Astrocyte (in vitro differentiated cells and primary cell): ENCODE measurements at regions not wholly inside any gene's neighbourhood (a gene's known extent, or its start where the extent isn't known, plus 50 kb on each side); places are given as distances from the start of the nearest gene placed in this dataset.

Experiments used
- DNase-seq: peaks from one replicate; pipeline ENCODE4 v3.0.0-alpha.2; 2010; ENCODE audit warnings: low read depth
- FAIRE-seq: peaks from 2 replicates; lab custom pipeline; 2011; peaks lifted over from hg19 to GRCh38; lab: Jason Lieb, UNC
- H2AFZ ChIP-seq: 2 replicates; pipeline ENCODE4 v1.6.0; 2012; ENCODE audit warnings: low read depth, low read length, inconsistent platforms
- H3K27ac ChIP-seq: 2 replicates; pipeline ENCODE4 v1.5.1; 2011; ENCODE audit warnings: low read depth, low read length, inconsistent platforms
- H3K27me3 ChIP-seq: 2 replicates; pipeline ENCODE4 v1.6.0; 2011; ENCODE audit warnings: low read length, inconsistent platforms; ENCODE audit not compliant: insufficient read depth
- H3K36me3 ChIP-seq: 2 replicates; pipeline ENCODE4 v1.5.1; 2011; ENCODE audit warnings: low read length, inconsistent platforms; ENCODE audit not compliant: insufficient read depth
- H3K4me1 ChIP-seq: 2 replicates; pipeline ENCODE4 v1.5.1; 2011; ENCODE audit warnings: low read length, inconsistent platforms; ENCODE audit not compliant: insufficient read depth
- H3K4me2 ChIP-seq: 2 replicates; pipeline ENCODE4 v1.6.0; 2012; ENCODE audit warnings: low read length, inconsistent platforms
- H3K4me3 ChIP-seq: 2 replicates; pipeline ENCODE4 v1.5.1; 2011; ENCODE audit warnings: low read depth, mild to moderate bottlenecking, low read length, inconsistent platforms; ENCODE audit not compliant: insufficient read depth
- H3K79me2 ChIP-seq: 2 replicates; pipeline ENCODE4 v1.6.0; 2012; ENCODE audit warnings: mild to moderate bottlenecking, low read length, inconsistent platforms; ENCODE audit not compliant: insufficient read depth
- H3K9ac ChIP-seq: 2 replicates; pipeline ENCODE4 v1.6.0; 2012; ENCODE audit warnings: mild to moderate bottlenecking, low read length, inconsistent platforms
- H3K9me3 ChIP-seq: 2 replicates; pipeline ENCODE4 v1.5.1; 2012; ENCODE audit warnings: low read depth, mild to moderate bottlenecking, low read length, inconsistent platforms; ENCODE audit not compliant: insufficient read depth
- H4K20me1 ChIP-seq: 2 replicates; pipeline ENCODE4 v1.6.0; 2012; ENCODE audit warnings: low read length, inconsistent platforms; ENCODE audit not compliant: insufficient read depth
- H3K27ac Mint-ChIP-seq: one replicate; pipeline ENCODE4 v1.8.0; 2021; ENCODE audit warnings: mild to moderate bottlenecking, mixed read lengths; ENCODE audit not compliant: unreplicated experiment
- H3K27me3 Mint-ChIP-seq: one replicate; pipeline ENCODE4 v1.8.0; 2021; ENCODE audit warnings: low read depth, mixed read lengths; ENCODE audit not compliant: unreplicated experiment
- H3K36me3 Mint-ChIP-seq: one replicate; pipeline ENCODE4 v1.8.0; 2021; ENCODE audit warnings: low read depth, mixed read lengths; ENCODE audit not compliant: unreplicated experiment
- H3K4me1 Mint-ChIP-seq: one replicate; pipeline ENCODE4 v1.8.0; 2021; ENCODE audit warnings: low read depth, mixed read lengths; ENCODE audit not compliant: unreplicated experiment
- H3K4me3 Mint-ChIP-seq: one replicate; pipeline ENCODE4 v1.8.0; 2021; ENCODE audit warnings: mild to moderate bottlenecking, moderate library complexity, mixed read lengths; ENCODE audit not compliant: unreplicated experiment
- H3K9me3 Mint-ChIP-seq: one replicate; pipeline ENCODE4 v1.8.0; 2021; ENCODE audit warnings: mild to moderate bottlenecking, mixed read lengths; ENCODE audit not compliant: unreplicated experiment
- EZH2 ChIP-seq: IDR thresholded peaks from 2 replicates; pipeline ENCODE4 v1.6.1; 2012; ENCODE audit warnings: mild to moderate bottlenecking, low read length, inconsistent platforms; ENCODE audit not compliant: insufficient read depth
- TF ChIP-seq, protein P1 (sequence below): IDR thresholded peaks from 2 replicates; pipeline ENCODE4 v1.5.1; 2011; ENCODE audit warnings: low read depth, mild to moderate bottlenecking, inconsistent platforms, low read length, moderate library complexity; ENCODE audit not compliant: insufficient read depth

DNA sequence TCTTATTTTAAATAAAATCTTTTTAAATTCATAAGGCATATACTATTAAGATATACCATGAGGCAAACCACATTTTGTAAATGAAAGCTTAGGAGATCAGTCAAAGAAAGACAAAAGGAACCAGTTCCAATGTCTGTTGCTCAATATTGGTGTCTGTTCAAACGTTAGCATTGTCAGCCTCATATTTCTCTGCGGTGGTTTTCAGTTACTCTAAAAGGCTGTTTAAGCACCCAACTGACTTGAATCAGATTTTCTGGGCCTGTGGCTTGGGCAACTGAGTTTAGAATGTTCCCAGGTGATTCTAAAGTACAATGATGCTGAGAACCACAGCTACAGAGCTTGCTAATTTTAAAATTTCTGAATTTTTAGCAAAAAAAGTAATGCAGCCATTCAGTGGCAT lies 166.3 kb upstream of the KIF2A start:
- TF ChIP-seq EZH2, result no peak
- TF ChIP-seq, protein P1, sequence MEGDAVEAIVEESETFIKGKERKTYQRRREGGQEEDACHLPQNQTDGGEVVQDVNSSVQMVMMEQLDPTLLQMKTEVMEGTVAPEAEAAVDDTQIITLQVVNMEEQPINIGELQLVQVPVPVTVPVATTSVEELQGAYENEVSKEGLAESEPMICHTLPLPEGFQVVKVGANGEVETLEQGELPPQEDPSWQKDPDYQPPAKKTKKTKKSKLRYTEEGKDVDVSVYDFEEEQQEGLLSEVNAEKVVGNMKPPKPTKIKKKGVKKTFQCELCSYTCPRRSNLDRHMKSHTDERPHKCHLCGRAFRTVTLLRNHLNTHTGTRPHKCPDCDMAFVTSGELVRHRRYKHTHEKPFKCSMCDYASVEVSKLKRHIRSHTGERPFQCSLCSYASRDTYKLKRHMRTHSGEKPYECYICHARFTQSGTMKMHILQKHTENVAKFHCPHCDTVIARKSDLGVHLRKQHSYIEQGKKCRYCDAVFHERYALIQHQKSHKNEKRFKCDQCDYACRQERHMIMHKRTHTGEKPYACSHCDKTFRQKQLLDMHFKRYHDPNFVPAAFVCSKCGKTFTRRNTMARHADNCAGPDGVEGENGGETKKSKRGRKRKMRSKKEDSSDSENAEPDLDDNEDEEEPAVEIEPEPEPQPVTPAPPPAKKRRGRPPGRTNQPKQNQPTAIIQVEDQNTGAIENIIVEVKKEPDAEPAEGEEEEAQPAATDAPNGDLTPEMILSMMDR, result no peak
- Mint-ChIP-seq H3K36me3 (no peaks in the 10 kb centered on the region), H3K27ac (no peak overlapping the region), H3K9me3 (peaks cover under 1% of the 10 kb centered on the region), H3K4me1 (peaks cover 9% of the 10 kb centered on the region), H3K27me3 (no peaks in the 10 kb centered on the region), H3K4me3 (no peak overlapping the region)
- FAIRE-seq (no peak), DNase-seq (no peak)
- Histone ChIP-seq H3K79me2 (no peaks in the 10 kb centered on the region), H3K27me3 (peaks cover 2% of the 10 kb centered on the region), H3K9me3 (no peaks in the 10 kb centered on the region), H3K4me2 (no peak overlapping the region), H2AFZ (no peak overlapping the region), H3K27ac (no peak overlapping the region), H3K36me3 (no peaks in the 10 kb centered on the region), H3K4me1 (peaks cover 10% of the 10 kb centered on the region), H3K4me3 (no peak overlapping the region), H4K20me1 (no peaks in the 10 kb centered on the region), H3K9ac (no peak overlapping the region)

DNA sequence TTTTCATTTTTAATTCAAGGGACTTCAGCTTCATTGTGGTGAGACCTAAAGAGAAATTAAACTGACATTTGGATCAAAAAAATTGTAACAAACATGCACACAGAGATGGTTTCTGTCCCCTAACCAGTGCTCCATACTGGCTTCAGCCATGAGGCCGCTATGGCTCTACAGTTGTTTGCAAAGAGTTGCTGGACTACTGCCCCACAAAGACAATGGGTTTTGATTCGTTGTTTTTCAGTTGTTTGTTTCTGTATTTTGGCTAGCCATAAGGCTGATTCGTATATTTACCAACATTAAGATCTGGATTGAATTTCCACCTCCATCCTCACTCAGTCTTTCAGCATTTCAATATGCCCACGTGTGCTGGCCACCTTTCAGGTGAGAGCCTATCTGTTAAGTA lies 163.7 kb upstream of the KIF2A start:
- Histone ChIP-seq H3K4me3 (no peak overlapping the region), H3K27me3 (peaks cover 2% of the 10 kb centered on the region), H3K9me3 (no peaks in the 10 kb centered on the region), H3K36me3 (no peaks in the 10 kb centered on the region), H4K20me1 (no peaks in the 10 kb centered on the region), H2AFZ (no peak overlapping the region), H3K9ac (no peak overlapping the region), H3K79me2 (no peaks in the 10 kb centered on the region), H3K27ac (no peak overlapping the region), H3K4me2 (no peak overlapping the region), H3K4me1 (peaks cover 10% of the 10 kb centered on the region)
- no peak for DNase-seq
- H3K4me1 Mint-ChIP-seq, result peaks cover 8% of the 10 kb centered on the region
- H3K27me3 Mint-ChIP-seq, result no peaks in the 10 kb centered on the region
- no peak overlapping the region for H3K27ac Mint-ChIP-seq
- no peak for FAIRE-seq
- TF ChIP-seq, protein P1, result no peak
- no peak for TF ChIP-seq EZH2
- H3K4me3 Mint-ChIP-seq, result no peak overlapping the region
- peaks cover 2% of the 10 kb centered on the region for H3K9me3 Mint-ChIP-seq
- no peaks in the 10 kb centered on the region for H3K36me3 Mint-ChIP-seq

DNA sequence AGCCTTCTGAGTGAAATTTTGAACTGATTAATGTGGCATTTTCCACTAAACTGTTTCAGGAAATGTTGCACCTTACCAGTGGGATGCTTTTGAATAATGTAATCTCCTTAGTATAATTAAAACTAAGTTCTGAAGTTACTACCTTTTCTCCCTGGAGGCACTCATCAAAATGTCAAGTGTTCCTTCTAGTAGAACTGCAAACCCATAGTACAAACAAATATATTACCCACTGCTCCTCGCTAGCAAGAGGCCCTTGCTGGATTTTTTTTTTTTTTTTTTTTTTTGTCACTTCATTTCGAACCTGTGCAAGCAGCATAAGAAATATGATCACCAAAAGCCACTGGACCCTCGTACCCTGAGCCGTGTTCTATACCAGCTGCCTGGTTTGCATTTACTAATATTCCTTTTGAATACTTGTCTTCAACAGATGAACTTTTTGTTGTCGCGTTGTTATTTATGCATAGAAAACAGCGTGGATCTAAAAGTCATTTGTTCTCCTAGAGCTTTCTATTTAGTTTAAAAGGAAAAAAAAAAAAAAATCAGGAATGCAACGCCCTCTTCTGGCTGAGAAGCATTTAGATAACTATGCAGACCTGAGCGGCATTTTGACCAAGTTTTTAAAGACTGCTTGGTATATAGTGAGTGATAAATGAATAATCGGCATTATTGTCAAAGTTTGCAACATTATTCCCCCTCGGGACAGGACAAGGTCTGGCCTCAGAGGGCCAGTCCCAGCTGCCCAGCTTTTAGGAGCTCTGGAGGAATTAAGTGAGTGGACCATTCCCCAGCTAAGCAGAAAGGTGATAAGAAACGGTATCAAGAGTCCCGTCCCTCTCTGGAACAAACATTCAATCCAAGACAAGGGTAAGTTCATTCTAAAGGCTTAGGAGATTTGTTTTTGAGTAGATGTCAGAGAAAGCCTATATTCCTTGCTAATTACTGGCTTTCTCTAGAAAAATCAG lies 162.5 kb upstream of the KIF2A start:
- Histone ChIP-seq H3K36me3 (no peaks in the 10 kb centered on the region), H3K4me1 (peaks cover 10% of the 10 kb centered on the region), H3K9ac (no peak overlapping the region), H3K9me3 (no peaks in the 10 kb centered on the region), H4K20me1 (no peaks in the 10 kb centered on the region), H3K4me3 (no peak overlapping the region), H3K4me2 (peak overlapping the region; percentile 48), H3K27ac (no peak overlapping the region), H2AFZ (peak overlapping the region; percentile 50), H3K79me2 (no peaks in the 10 kb centered on the region), H3K27me3 (peaks cover 2% of the 10 kb centered on the region)
- Mint-ChIP-seq H3K27me3 (no peaks in the 10 kb centered on the region), H3K4me3 (no peak overlapping the region), H3K9me3 (peaks cover 4% of the 10 kb centered on the region), H3K36me3 (no peaks in the 10 kb centered on the region), H3K27ac (no peak overlapping the region), H3K4me1 (peaks cover 8% of the 10 kb centered on the region)
- FAIRE-seq (no peak), DNase-seq (peak; percentile 11)
- TF ChIP-seq EZH2, result no peak
- TF ChIP-seq, protein P1, result peak; percentile 72
